Adrenal gland (tissue), 5 donors: ENCODE measurements at regions not wholly inside any gene's neighbourhood (a gene's known extent, or its start where the extent isn't known, plus 50 kb on each side); places are given as distances from the start of the nearest gene placed in this dataset.

Experiments used
- POLR2A ChIP-seq, 2 donors: fragments of 450-650 bp; IDR thresholded peaks; one replicate each; pipeline ENCODE4 v1.6.1; 2017; ENCODE audit warnings: antibody characterized with exemption in 2 of 2, mild to moderate bottlenecking in 2 of 2, moderate library complexity in 1 of 2
- TF ChIP-seq, protein P1 (sequence below), 6 experiments: fragments of 450-650 bp in 4 of 6; fragments of 200-600 bp in 2 of 6; sonication (generic) in 1 of 6; IDR thresholded peaks; 1 replicate in 5 of 6; 2 replicates in 1 of 6; pipeline versions ENCODE4 v1.5.1 to v1.8.0; 2016 to 2021; ENCODE audit warnings: antibody characterized with exemption in 6 of 6, mild to moderate bottlenecking in 2 of 6, moderate library complexity in 1 of 6
- donor health status: DM: no; HTN: no; CAD: no.

DNA sequence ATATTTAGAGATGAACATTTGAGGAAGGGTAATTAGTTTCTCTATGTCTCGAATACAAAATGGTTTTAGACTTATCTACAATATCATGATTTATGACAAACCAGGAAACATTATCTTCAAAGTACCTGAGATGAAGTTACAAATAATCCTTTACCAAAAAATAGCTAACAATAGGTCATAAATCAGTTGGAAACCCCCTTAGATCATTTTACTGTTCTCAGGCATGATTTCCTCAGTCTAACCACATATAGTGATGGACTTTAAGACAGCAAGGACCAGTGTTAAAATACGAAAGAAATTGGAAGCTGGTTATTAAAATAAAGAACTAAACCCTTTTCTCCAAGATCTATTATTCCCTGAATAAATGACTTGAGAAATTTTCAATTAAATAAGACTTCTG is 235.4 kb downstream of the RASSF9 start:
- no peak for TF ChIP-seq POLR2A (IDR thresholded peaks at IDR 0.05)
- TF ChIP-seq, protein P1, sequence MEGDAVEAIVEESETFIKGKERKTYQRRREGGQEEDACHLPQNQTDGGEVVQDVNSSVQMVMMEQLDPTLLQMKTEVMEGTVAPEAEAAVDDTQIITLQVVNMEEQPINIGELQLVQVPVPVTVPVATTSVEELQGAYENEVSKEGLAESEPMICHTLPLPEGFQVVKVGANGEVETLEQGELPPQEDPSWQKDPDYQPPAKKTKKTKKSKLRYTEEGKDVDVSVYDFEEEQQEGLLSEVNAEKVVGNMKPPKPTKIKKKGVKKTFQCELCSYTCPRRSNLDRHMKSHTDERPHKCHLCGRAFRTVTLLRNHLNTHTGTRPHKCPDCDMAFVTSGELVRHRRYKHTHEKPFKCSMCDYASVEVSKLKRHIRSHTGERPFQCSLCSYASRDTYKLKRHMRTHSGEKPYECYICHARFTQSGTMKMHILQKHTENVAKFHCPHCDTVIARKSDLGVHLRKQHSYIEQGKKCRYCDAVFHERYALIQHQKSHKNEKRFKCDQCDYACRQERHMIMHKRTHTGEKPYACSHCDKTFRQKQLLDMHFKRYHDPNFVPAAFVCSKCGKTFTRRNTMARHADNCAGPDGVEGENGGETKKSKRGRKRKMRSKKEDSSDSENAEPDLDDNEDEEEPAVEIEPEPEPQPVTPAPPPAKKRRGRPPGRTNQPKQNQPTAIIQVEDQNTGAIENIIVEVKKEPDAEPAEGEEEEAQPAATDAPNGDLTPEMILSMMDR (IDR thresholded peaks at IDR 0.05) = no peak
